Right lobe of liver (tissue), 4 donors: ENCODE measurements at regions not wholly inside any gene's neighbourhood (a gene's known extent, or its start where the extent isn't known, plus 50 kb on each side); places are given as distances from the start of the nearest gene placed in this dataset.

Experiments used
- CTCF ChIP-seq, 4 donors: fragments of 200-600 bp in 3 of 4; fragments of 450-650 bp in 1 of 4; IDR thresholded peaks; one replicate each; pipeline versions ENCODE4 v1.5.1 to v1.8.0; 2016 to 2022; ENCODE audit warnings: antibody characterized with exemption in 4 of 4, mild to moderate bottlenecking in 2 of 4
- POLR2A ChIP-seq: fragments of 450-650 bp; IDR thresholded peaks from one replicate; pipeline ENCODE4 v1.6.1; 2017; ENCODE audit warnings: antibody characterized with exemption, mild to moderate bottlenecking
- donor health status: DM: no; HTN: no; CAD: no.
- donor health status: DM: no; HTN: no; CAD: no.
- donor health status: DM: no; HTN: yes; CAD: no.

DNA sequence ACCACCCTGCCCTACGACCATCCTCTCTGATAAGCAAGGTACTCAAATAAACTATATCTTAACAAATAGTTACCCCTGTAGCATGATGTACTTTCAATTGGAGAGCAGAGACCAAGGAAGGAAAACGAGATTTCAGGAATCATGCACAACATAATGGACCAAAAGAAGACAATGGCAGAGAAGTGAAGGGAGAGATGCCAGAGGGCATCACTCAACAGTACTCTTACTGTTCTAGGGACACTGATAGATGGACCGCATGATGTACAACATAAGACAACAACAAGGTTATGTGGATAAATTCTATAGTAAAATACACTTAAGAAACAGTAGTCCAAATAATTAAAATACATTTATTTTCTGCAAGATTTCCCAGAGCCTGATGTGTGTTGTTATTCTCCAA, 77.5 kb upstream of the IFNG-AS1 start:
- TF ChIP-seq CTCF (IDR thresholded peaks at IDR 0.05) (no peak), POLR2A (no peak)
